UCSD-AML1 (cell line): ENCODE measurements at regions not wholly inside any gene's neighbourhood (a gene's known extent, or its start where the extent isn't known, plus 50 kb on each side); places are given as distances from the start of the nearest gene placed in this dataset.
"Not testable (repeated sequence)": the region's sequence is repeated elsewhere in the genome, so short reads cannot be mapped to it uniquely, and the experiment has no call there.

Experiments
- DNase-seq: peaks from one replicate; lab custom pipeline; 2025; ENCODE audit not compliant: unreplicated experiment; lab: John Stamatoyannopoulos, UW

- DNase-seq = no peak
Measured at GRCh38 chr9:75274781-75275180, 186.5 kb downstream of the OSTF1 start.

GRCh38 chr9:75282047-75282446 lies 193.7 kb downstream of the OSTF1 start:
- no peak for DNase-seq

- no peak for DNase-seq
Measured at GRCh38 chr9:75289332-75289731, 201.0 kb downstream of the OSTF1 start.

GRCh38 chr9:75299324-75299723 lies 211.0 kb downstream of the OSTF1 start:
- no peak for DNase-seq

GRCh38 chr9:75333624-75334023 lies 245.3 kb downstream of the OSTF1 start:
- no peak for DNase-seq

GRCh38 chr9:75358846-75359245 lies 270.5 kb downstream of the OSTF1 start:
- DNase-seq = no peak

- DNase-seq = no peak
Measured at GRCh38 chr9:75359638-75360037, 271.3 kb downstream of the OSTF1 start.

- DNase-seq = no peak
Measured at GRCh38 chr9:75360252-75360651, 271.9 kb downstream of the OSTF1 start.

- DNase-seq = not testable (repeated sequence)
Measured at GRCh38 chr9:75362446-75362845, 274.1 kb downstream of the OSTF1 start.

GRCh38 chr9:75365196-75365595 lies 276.9 kb downstream of the OSTF1 start:
- no peak for DNase-seq

GRCh38 chr9:75369989-75370388 lies 281.7 kb downstream of the OSTF1 start:
- no peak for DNase-seq

- no peak for DNase-seq
Measured at GRCh38 chr9:75372499-75373268, 284.4 kb downstream of the OSTF1 start.

GRCh38 chr9:75376680-75377254 lies 288.5 kb downstream of the OSTF1 start:
- no peak for DNase-seq

GRCh38 chr9:75378036-75378435 lies 289.7 kb downstream of the OSTF1 start:
- DNase-seq = no peak

- DNase-seq = no peak
Measured at GRCh38 chr9:75378926-75379325, 290.6 kb downstream of the OSTF1 start.

- DNase-seq = no peak
Measured at GRCh38 chr9:75382126-75382525, 293.8 kb downstream of the OSTF1 start.

- not testable (repeated sequence) for DNase-seq
Measured at GRCh38 chr9:75383420-75384034, 295.2 kb downstream of the OSTF1 start.

GRCh38 chr9:75385236-75385635 lies 296.9 kb downstream of the OSTF1 start:
- DNase-seq = no peak

- DNase-seq = no peak
Measured at GRCh38 chr9:75389101-75389500, 300.8 kb downstream of the OSTF1 start.

- no peak for DNase-seq
Measured at GRCh38 chr9:75390951-75391350, 302.6 kb downstream of the OSTF1 start.

GRCh38 chr9:75391497-75391896 lies 303.2 kb downstream of the OSTF1 start:
- no peak for DNase-seq

GRCh38 chr9:75395336-75395735 lies 307.0 kb downstream of the OSTF1 start:
- no peak for DNase-seq
